ENCODE measurements at regions not wholly inside any gene's neighbourhood (a gene's known extent, or its start where the extent isn't known, plus 50 kb on each side); places are given as distances from the start of the nearest gene placed in this dataset.

GRCh38 chr12:60035835-60036234 lies 440.0 kb downstream of the SLC16A7 start:
- TF ChIP-seq POLR2AphosphoS5 (IDR thresholded peaks at IDR 0.05) (no peak), CTCF (IDR thresholded peaks at IDR 0.05) (no peak), POLR2A (IDR thresholded peaks at IDR 0.05) (no peak)

Data from sigmoid colon (tissue), 4 donors.